Vagina (tissue), 2 donors: ENCODE measurements at regions not wholly inside any gene's neighbourhood (a gene's known extent, or its start where the extent isn't known, plus 50 kb on each side); places are given as distances from the start of the nearest gene placed in this dataset.

ENCODE experiments used
- CTCF ChIP-seq, 3 experiments: fragments of 450-650 bp in 2 of 3; fragments of 200-600 bp in 1 of 3; sonication (generic) in 1 of 3; IDR thresholded peaks; one replicate each; pipeline ENCODE4 v1.5.1; 2017 to 2019; ENCODE audit warnings: antibody characterized with exemption in 3 of 3, mild to moderate bottlenecking in 2 of 3, moderate library complexity in 2 of 3
- POLR2A ChIP-seq, 2 donors: fragments of 450-650 bp; IDR thresholded peaks; one replicate each; pipeline ENCODE4 v1.6.1; 2017; ENCODE audit warnings: antibody characterized with exemption in 2 of 2, mild to moderate bottlenecking in 2 of 2, moderate library complexity in 2 of 2
- POLR2AphosphoS5 ChIP-seq, 2 donors: sonication (generic); formaldehyde crosslinking; IDR thresholded peaks; one replicate each; pipeline ENCODE4 v1.9.0; 2017; ENCODE audit warnings: antibody characterized with exemption in 2 of 2, mild to moderate bottlenecking in 2 of 2, low read depth in 1 of 2; ENCODE audit not compliant: insufficient read depth in 1 of 2

GRCh38 chr15:61383421-61383820, 154.3 kb upstream of the RORA start:
- TF ChIP-seq CTCF (IDR thresholded peaks at IDR 0.05) (no peak), POLR2AphosphoS5 (IDR thresholded peaks at IDR 0.05; ENCODE audit: insufficient read depth in 1 of 2, low read depth in 1 of 2) (no peak), POLR2A (IDR thresholded peaks at IDR 0.05) (no peak)
